HEK293 (cell line): ENCODE measurements at regions not wholly inside any gene's neighbourhood (a gene's known extent, or its start where the extent isn't known, plus 50 kb on each side); places are given as distances from the start of the nearest gene placed in this dataset.

Experiments used
- CTCF ChIA-PET: fragments of 350-600 bp; formaldehyde crosslinking; extraction: SDS; loops from one replicate; lab custom pipeline; 2021; ENCODE audit warnings: antibody characterized with exemption; lab: Yijun Ruan, JAX
- POLR2A ChIA-PET: fragments of 300-600 bp; formaldehyde crosslinking; extraction: SDS; loops from one replicate; lab custom pipeline; 2020; ENCODE audit warnings: antibody characterized with exemption, inconsistent platforms; lab: Yijun Ruan, JAX
- H3K27ac ChIP-seq: fragments of 200-500 bp; sonication (Bioruptor generic); 2 replicates; pipeline ENCODE4 v1.5.1; 2014; ENCODE audit warnings: low read depth, low read length, control low read depth, inconsistent platforms; ENCODE audit errors: extremely low read depth
- H3K36me3 ChIP-seq, 2 experiments: fragments of 200-500 bp in 1 of 2; sonication (Bioruptor generic) in 1 of 2; 1 replicate in 1 of 2; 2 replicates in 1 of 2; pipeline ENCODE4 v1.5.1; 2014 to 2017; ENCODE audit warnings: inconsistent platforms in 2 of 2, low read length in 2 of 2; ENCODE audit not compliant: control insufficient read depth in 2 of 2, insufficient read depth in 1 of 2
- H3K4me1 ChIP-seq: fragments of 200-500 bp; sonication (Bioruptor generic); 2 replicates; pipeline ENCODE4 v1.5.1; 2014; ENCODE audit warnings: mild to moderate bottlenecking, low read length, inconsistent platforms; ENCODE audit not compliant: control insufficient read depth, insufficient read depth
- H3K4me3 ChIP-seq: 2 replicates; pipeline ENCODE4 v1.5.1; 2011; ENCODE audit warnings: low read depth, mild to moderate bottlenecking, control low read depth, low read length, moderate library complexity
- H3K9me3 ChIP-seq: fragments of 200-500 bp; sonication (Bioruptor generic); 2 replicates; pipeline ENCODE4 v1.5.1; 2014; ENCODE audit warnings: low read depth, low read length, inconsistent platforms; ENCODE audit not compliant: control insufficient read depth, insufficient read depth
- FEZF1 ChIP-seq: fragments of 450-650 bp; formaldehyde crosslinking; IDR thresholded peaks from 2 replicates; pipeline ENCODE4 v1.5.1; 2016; ENCODE audit warnings: missing biosample characterization, missing genetic modification characterization
- GLI2 ChIP-seq: fragments of 450-650 bp; formaldehyde crosslinking; IDR thresholded peaks from 2 replicates; pipeline ENCODE4; 2017; ENCODE audit warnings: missing biosample characterization, missing genetic modification characterization, low read depth, borderline replicate concordance
- KLF10 ChIP-seq: fragments of 450-650 bp; IDR thresholded peaks from 2 replicates; pipeline ENCODE4 v1.5.1; 2018; ENCODE audit warnings: missing biosample characterization, mild to moderate bottlenecking, missing genetic modification characterization
- SCRT1 ChIP-seq: fragments of 450-650 bp; formaldehyde crosslinking; IDR thresholded peaks from 2 replicates; pipeline ENCODE4 v1.5.1; 2016; ENCODE audit warnings: missing biosample characterization, missing genetic modification characterization, borderline replicate concordance
- WT1 ChIP-seq: fragments of 450-650 bp; formaldehyde crosslinking; IDR thresholded peaks from 2 replicates; pipeline ENCODE4 v1.5.1; 2016; ENCODE audit warnings: missing biosample characterization, missing genetic modification characterization
- ZBTB7A ChIP-seq: fragments of 450-650 bp; formaldehyde crosslinking; IDR thresholded peaks from 2 replicates; pipeline ENCODE4 v1.5.1; 2016; ENCODE audit warnings: low read depth, missing biosample characterization, missing genetic modification characterization
- ZIC2 ChIP-seq: fragments of 450-650 bp; formaldehyde crosslinking; IDR thresholded peaks from 2 replicates; pipeline ENCODE4 v1.5.1; 2016; ENCODE audit warnings: missing biosample characterization, missing genetic modification characterization
- ZNF133 ChIP-seq: fragments of 450-650 bp; formaldehyde crosslinking; IDR thresholded peaks from 2 replicates; pipeline ENCODE4 v1.5.1; 2016; ENCODE audit warnings: missing biosample characterization, missing genetic modification characterization
- ZNF140 ChIP-seq: fragments of 450-650 bp; formaldehyde crosslinking; IDR thresholded peaks from 2 replicates; pipeline ENCODE4 v1.5.1; 2016; ENCODE audit warnings: missing biosample characterization, missing genetic modification characterization
- ZNF157 ChIP-seq: fragments of 450-650 bp; formaldehyde crosslinking; IDR thresholded peaks from 2 replicates; pipeline ENCODE4 v1.5.1; 2016; ENCODE audit warnings: missing biosample characterization, missing genetic modification characterization
- ZNF221 ChIP-seq: fragments of 450-650 bp; formaldehyde crosslinking; IDR thresholded peaks from 2 replicates; pipeline ENCODE4 v1.5.1; 2017; ENCODE audit warnings: missing biosample characterization, missing genetic modification characterization, borderline replicate concordance
- ZNF48 ChIP-seq: fragments of 450-650 bp; formaldehyde crosslinking; IDR thresholded peaks from 2 replicates; pipeline ENCODE4 v1.5.1; 2016; ENCODE audit warnings: missing biosample characterization, missing genetic modification characterization
- ZNF548 ChIP-seq: fragments of 450-650 bp; formaldehyde crosslinking; IDR thresholded peaks from 2 replicates; pipeline ENCODE4 v1.5.1; 2016; ENCODE audit warnings: missing biosample characterization, missing genetic modification characterization
- ZNF549 ChIP-seq: fragments of 450-650 bp; IDR thresholded peaks from 2 replicates; pipeline ENCODE4 v1.5.1; 2018; ENCODE audit warnings: missing biosample characterization, missing genetic modification characterization, mild to moderate bottlenecking, inconsistent platforms, moderate library complexity
- ZNF610 ChIP-seq: fragments of 450-650 bp; formaldehyde crosslinking; IDR thresholded peaks from 2 replicates; pipeline ENCODE4 v1.5.1; 2016; ENCODE audit warnings: missing biosample characterization, missing genetic modification characterization, borderline replicate concordance
- ZNF629 ChIP-seq: fragments of 450-650 bp; formaldehyde crosslinking; IDR thresholded peaks from 2 replicates; pipeline ENCODE4 v1.5.1; 2017; ENCODE audit warnings: missing biosample characterization, missing genetic modification characterization
- ZNF670 ChIP-seq: fragments of 450-650 bp; formaldehyde crosslinking; IDR thresholded peaks from 2 replicates; pipeline ENCODE4 v1.5.1; 2016; ENCODE audit warnings: missing biosample characterization, missing genetic modification characterization, low read depth
- ZNF76 ChIP-seq: fragments of 450-650 bp; formaldehyde crosslinking; IDR thresholded peaks from 2 replicates; pipeline ENCODE4; 2016; ENCODE audit warnings: low read depth, missing biosample characterization, missing genetic modification characterization, borderline replicate concordance
- ZNF785 ChIP-seq: fragments of 450-650 bp; formaldehyde crosslinking; IDR thresholded peaks from 2 replicates; pipeline ENCODE4 v1.5.1; 2016; ENCODE audit warnings: missing biosample characterization, missing genetic modification characterization
- ZNF791 ChIP-seq: fragments of 450-650 bp; formaldehyde crosslinking; IDR thresholded peaks from 2 replicates; pipeline ENCODE4 v1.5.1; 2016; ENCODE audit warnings: missing biosample characterization, missing genetic modification characterization
- ZSCAN30 ChIP-seq: fragments of 450-650 bp; IDR thresholded peaks from 2 replicates; pipeline ENCODE4 v1.5.1; 2018; ENCODE audit warnings: missing biosample characterization, mild to moderate bottlenecking, missing genetic modification characterization, moderate library complexity
- TF ChIP-seq, protein P1 (sequence below): fragments of 450-650 bp; formaldehyde crosslinking; IDR thresholded peaks from 2 replicates; pipeline ENCODE4 v1.5.1; 2016; ENCODE audit warnings: missing biosample characterization, missing genetic modification characterization
- TF ChIP-seq, protein P2 (sequence below): fragments of 450-650 bp; formaldehyde crosslinking; IDR thresholded peaks from 2 replicates; pipeline ENCODE4 v1.5.1; 2016; ENCODE audit warnings: missing biosample characterization, missing genetic modification characterization, low read depth
- TF ChIP-seq, protein P3 (sequence below): fragments of 450-650 bp; formaldehyde crosslinking; IDR thresholded peaks from 2 replicates; pipeline ENCODE4 v1.5.1; 2017; ENCODE audit warnings: missing biosample characterization, missing genetic modification characterization

DNA sequence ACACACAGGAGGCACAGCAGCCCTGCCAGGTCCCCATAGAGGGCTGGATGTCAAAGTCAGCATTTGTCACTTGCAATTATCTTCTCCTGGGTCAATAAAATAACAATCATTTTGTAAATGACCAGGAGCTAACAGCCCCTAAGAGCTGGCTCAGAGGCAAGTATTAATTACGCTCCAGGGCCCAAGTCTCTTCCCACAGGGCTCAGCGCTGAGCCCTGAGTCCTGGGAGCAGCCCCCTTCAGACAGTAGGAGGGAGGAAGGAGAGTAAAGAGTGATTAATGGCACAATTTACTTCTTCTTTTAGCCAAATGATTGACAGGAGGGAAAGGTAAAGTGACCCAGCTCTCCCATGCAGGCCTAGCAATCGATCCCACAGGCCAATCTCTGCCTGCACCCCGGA, 99.0 kb upstream of the DRD2 start:
- ChIA-PET CTCF (interaction anchor here (0.6 kb wide), 2 partner anchors 97 to 724 kb away, joined by 4 read pairs; no protein-coding TSS in a partner anchor), POLR2A (no interaction called here)
- Histone ChIP-seq H3K4me3 (no peak overlapping the region), H3K4me1 (no peaks in the 10 kb centered on the region), H3K9me3 (no peaks in the 10 kb centered on the region), H3K36me3 (no peaks in the 10 kb centered on the region), H3K27ac (no peak overlapping the region)
- no peak for TF ChIP-seq ZNF140 (tag by site-specific recombination)
- no peak for TF ChIP-seq SCRT1
- TF ChIP-seq ZSCAN30 (tag by site-specific recombination), result no peak
- no peak for TF ChIP-seq ZNF629 (tag by site-specific recombination)
- no peak for TF ChIP-seq KLF10
- TF ChIP-seq, protein P1, sequence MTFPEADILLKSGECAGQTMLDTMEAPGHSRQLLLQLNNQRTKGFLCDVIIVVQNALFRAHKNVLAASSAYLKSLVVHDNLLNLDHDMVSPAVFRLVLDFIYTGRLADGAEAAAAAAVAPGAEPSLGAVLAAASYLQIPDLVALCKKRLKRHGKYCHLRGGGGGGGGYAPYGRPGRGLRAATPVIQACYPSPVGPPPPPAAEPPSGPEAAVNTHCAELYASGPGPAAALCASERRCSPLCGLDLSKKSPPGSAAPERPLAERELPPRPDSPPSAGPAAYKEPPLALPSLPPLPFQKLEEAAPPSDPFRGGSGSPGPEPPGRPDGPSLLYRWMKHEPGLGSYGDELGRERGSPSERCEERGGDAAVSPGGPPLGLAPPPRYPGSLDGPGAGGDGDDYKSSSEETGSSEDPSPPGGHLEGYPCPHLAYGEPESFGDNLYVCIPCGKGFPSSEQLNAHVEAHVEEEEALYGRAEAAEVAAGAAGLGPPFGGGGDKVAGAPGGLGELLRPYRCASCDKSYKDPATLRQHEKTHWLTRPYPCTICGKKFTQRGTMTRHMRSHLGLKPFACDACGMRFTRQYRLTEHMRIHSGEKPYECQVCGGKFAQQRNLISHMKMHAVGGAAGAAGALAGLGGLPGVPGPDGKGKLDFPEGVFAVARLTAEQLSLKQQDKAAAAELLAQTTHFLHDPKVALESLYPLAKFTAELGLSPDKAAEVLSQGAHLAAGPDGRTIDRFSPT (tag by site-specific recombination), result no peak
- no peak for TF ChIP-seq ZNF610 (tag by site-specific recombination)
- no peak for TF ChIP-seq ZNF48
- TF ChIP-seq ZNF221 (tag by site-specific recombination), result no peak

DNA sequence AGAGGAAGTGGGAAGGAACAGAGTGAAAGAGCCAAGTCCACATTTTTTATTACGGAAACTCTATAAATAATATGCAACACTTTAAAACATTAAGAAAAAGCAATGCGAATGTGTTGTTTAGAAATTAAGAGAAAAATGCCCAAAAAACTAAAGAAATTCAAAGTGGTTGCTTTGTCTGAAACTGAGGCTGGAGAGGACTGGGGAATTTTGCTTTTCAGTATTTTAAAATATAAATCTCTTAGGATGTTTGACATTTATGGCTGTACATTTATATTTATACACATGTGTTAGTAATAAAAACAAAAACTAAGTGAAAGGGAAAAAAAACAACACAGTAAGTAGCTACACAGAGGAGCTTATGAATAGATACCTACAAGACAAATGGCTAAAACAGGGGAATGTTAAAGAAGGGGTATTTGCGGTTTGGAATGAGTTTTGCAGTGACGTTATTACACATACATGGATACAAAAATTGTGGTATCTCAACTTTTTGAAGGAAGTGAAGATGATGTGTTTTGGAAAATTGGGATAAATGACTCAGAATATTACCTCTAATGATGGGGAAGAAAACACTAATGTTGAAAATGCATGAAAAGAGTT, 97.0 kb upstream of the DRD2 start:
- H3K27ac ChIP-seq, result no peak overlapping the region
- TF ChIP-seq ZNF133 (tag by site-specific recombination) (no peak), ZNF76 (tag by site-specific recombination) (no peak), ZNF157 (tag by site-specific recombination) (no peak), GLI2 (tag by site-specific recombination) (no peak), ZNF785 (tag by site-specific recombination) (no peak), ZNF548 (tag by site-specific recombination) (no peak), ZNF791 (no peak), ZIC2 (tag by site-specific recombination) (no peak), ZNF549 (tag by site-specific recombination) (no peak), ZBTB7A (tag by site-specific recombination) (no peak), WT1 (no peak), ZNF670 (tag by site-specific recombination) (no peak), FEZF1 (no peak)
- TF ChIP-seq, protein P2, sequence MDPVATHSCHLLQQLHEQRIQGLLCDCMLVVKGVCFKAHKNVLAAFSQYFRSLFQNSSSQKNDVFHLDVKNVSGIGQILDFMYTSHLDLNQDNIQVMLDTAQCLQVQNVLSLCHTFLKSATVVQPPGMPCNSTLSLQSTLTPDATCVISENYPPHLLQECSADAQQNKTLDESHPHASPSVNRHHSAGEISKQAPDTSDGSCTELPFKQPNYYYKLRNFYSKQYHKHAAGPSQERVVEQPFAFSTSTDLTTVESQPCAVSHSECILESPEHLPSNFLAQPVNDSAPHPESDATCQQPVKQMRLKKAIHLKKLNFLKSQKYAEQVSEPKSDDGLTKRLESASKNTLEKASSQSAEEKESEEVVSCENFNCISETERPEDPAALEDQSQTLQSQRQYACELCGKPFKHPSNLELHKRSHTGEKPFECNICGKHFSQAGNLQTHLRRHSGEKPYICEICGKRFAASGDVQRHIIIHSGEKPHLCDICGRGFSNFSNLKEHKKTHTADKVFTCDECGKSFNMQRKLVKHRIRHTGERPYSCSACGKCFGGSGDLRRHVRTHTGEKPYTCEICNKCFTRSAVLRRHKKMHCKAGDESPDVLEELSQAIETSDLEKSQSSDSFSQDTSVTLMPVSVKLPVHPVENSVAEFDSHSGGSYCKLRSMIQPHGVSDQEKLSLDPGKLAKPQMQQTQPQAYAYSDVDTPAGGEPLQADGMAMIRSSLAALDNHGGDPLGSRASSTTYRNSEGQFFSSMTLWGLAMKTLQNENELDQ (tag by site-specific recombination), result no peak
- TF ChIP-seq, protein P3, sequence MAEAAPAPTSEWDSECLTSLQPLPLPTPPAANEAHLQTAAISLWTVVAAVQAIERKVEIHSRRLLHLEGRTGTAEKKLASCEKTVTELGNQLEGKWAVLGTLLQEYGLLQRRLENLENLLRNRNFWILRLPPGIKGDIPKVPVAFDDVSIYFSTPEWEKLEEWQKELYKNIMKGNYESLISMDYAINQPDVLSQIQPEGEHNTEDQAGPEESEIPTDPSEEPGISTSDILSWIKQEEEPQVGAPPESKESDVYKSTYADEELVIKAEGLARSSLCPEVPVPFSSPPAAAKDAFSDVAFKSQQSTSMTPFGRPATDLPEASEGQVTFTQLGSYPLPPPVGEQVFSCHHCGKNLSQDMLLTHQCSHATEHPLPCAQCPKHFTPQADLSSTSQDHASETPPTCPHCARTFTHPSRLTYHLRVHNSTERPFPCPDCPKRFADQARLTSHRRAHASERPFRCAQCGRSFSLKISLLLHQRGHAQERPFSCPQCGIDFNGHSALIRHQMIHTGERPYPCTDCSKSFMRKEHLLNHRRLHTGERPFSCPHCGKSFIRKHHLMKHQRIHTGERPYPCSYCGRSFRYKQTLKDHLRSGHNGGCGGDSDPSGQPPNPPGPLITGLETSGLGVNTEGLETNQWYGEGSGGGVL (tag by site-specific recombination), result no peak
- H3K9me3 ChIP-seq, result no peaks in the 10 kb centered on the region
- ChIA-PET CTCF (no interaction called here), POLR2A (no interaction called here)
- H3K36me3 ChIP-seq, result no peaks in the 10 kb centered on the region
- H3K4me1 ChIP-seq, result no peaks in the 10 kb centered on the region
- no peak overlapping the region for H3K4me3 ChIP-seq
